B cell (primary cell): ENCODE measurements at regions not wholly inside any gene's neighbourhood (a gene's known extent, or its start where the extent isn't known, plus 50 kb on each side); places are given as distances from the start of the nearest gene placed in this dataset.

ENCODE experiments used
- ATAC-seq: fragments of 200-7000 bp; cut with Tn5 transposase; one replicate; pipeline ENCODE4 v1.10.0; 2021; ENCODE audit warnings: low read depth, mild to moderate bottlenecking, moderate number of reproducible peaks, moderate library complexity
- CTCF ChIA-PET: fragments of 350-600 bp; sonication (Branson Sonifier 250); formaldehyde crosslinking; loops from one replicate; lab custom pipeline; 2021; ENCODE audit warnings: antibody characterized with exemption, inconsistent platforms; lab: Charles Lee
- POLR2A ChIA-PET: fragments of 350-600 bp; sonication (Branson Sonifier 250); formaldehyde crosslinking; loops from one replicate; lab custom pipeline; 2021; ENCODE audit warnings: antibody characterized with exemption; lab: Charles Lee
- DNase-seq: peaks from one replicate; pipeline ENCODE4 v3.0.0; 2013
- H2AFZ ChIP-seq: 2 replicates; pipeline ENCODE4 v1.6.1; 2012; ENCODE audit warnings: mild to moderate bottlenecking, low read depth, low read length; ENCODE audit not compliant: insufficient read depth, poor library complexity, severe bottlenecking
- H3K27ac ChIP-seq, 2 donors: 1 replicate in 1 of 2; 2 replicates in 1 of 2; pipeline ENCODE4 v1.5.1; 2012 to 2013; ENCODE audit warnings: low read length in 2 of 2, mild to moderate bottlenecking in 2 of 2, moderate library complexity in 1 of 2
- H3K27me3 ChIP-seq, 4 experiments: fragments of 200-600 bp in 1 of 4; sonication (generic) in 1 of 4; replicated peaks in 1 of 4; 1 replicate in 2 of 4; 2 replicates in 2 of 4; pipeline versions ENCODE4 v1.6.1 to v1.7.0; 2013 to 2016; ENCODE audit warnings: low read length in 3 of 4, mild to moderate bottlenecking in 2 of 4, mixed read lengths in 1 of 4, moderate library complexity in 1 of 4; ENCODE audit not compliant: insufficient read depth in 4 of 4, control insufficient read depth in 3 of 4; ENCODE audit errors: control extremely low read depth in 1 of 4
- H3K36me3 ChIP-seq, 2 experiments: replicated peaks in 1 of 2; 1 replicate in 1 of 2; 2 replicates in 1 of 2; pipeline versions ENCODE4 v1.6.1 to v1.7.1; 2013; ENCODE audit warnings: low read length in 1 of 2; ENCODE audit not compliant: insufficient read depth in 2 of 2, control insufficient read depth in 1 of 2; ENCODE audit errors: control extremely low read depth in 1 of 2, extremely low read depth in 1 of 2
- H3K4me1 ChIP-seq, 2 donors: fragments of 200-600 bp in 1 of 2; sonication (generic) in 1 of 2; 1 replicate in 1 of 2; 2 replicates in 1 of 2; pipeline versions ENCODE4 v1.5.1 to v1.6.1; 2013 to 2017; ENCODE audit warnings: low read length in 2 of 2; ENCODE audit not compliant: control insufficient read depth in 2 of 2, insufficient read depth in 2 of 2
- H3K4me2 ChIP-seq: replicated peaks from 2 replicates; pipeline ENCODE3; 2012; ENCODE audit warnings: mild to moderate bottlenecking, low read depth, low read length; ENCODE audit not compliant: poor library complexity, severe bottlenecking
- H3K4me3 ChIP-seq, 5 experiments: fragments of 200-600 bp in 1 of 5; sonication (generic) in 1 of 5; 1 replicate in 3 of 5; 2 replicates in 2 of 5; pipeline versions ENCODE4 v1.5.1 to v1.7.0; 2011 to 2016; ENCODE audit warnings: low read length in 4 of 5, mild to moderate bottlenecking in 4 of 5, low read depth in 2 of 5, control low read depth in 1 of 5, moderate library complexity in 1 of 5; ENCODE audit not compliant: insufficient read depth in 1 of 5; ENCODE audit errors: control extremely low read depth in 1 of 5, extremely low read depth in 1 of 5
- H3K79me2 ChIP-seq: fragments of 200-600 bp; sonication (generic); one replicate; pipeline ENCODE4 v1.6.0; 2016; ENCODE audit warnings: low read length; ENCODE audit not compliant: control insufficient read depth, insufficient read depth
- H3K9ac ChIP-seq: fragments of 200-600 bp; sonication (generic); 2 replicates; pipeline ENCODE4 v1.6.1; 2017; ENCODE audit warnings: mild to moderate bottlenecking, low read length, moderate library complexity
- H3K9me3 ChIP-seq, 3 donors: one replicate each; pipeline versions ENCODE4 v1.6.1 to v1.7.1; 2013; ENCODE audit warnings: low read length in 2 of 3; ENCODE audit not compliant: control insufficient read depth in 2 of 3, insufficient read depth in 1 of 3; ENCODE audit errors: control extremely low read depth in 1 of 3
- H4K20me1 ChIP-seq: 2 replicates; pipeline ENCODE4 v1.6.0; 2012; ENCODE audit warnings: mild to moderate bottlenecking, low read length; ENCODE audit not compliant: insufficient read depth, control insufficient read depth, poor library complexity, severe bottlenecking
- H3K27ac Mint-ChIP-seq: one replicate; pipeline ENCODE4 v1.8.0; 2021; ENCODE audit warnings: mixed read lengths
- H3K27me3 Mint-ChIP-seq: one replicate; pipeline ENCODE4 v1.8.0; 2021; ENCODE audit warnings: mixed read lengths
- H3K4me1 Mint-ChIP-seq: one replicate; pipeline ENCODE4 v1.8.0; 2021; ENCODE audit warnings: mixed read lengths
- H3K4me3 Mint-ChIP-seq: one replicate; pipeline ENCODE4 v1.8.0; 2021; ENCODE audit warnings: mixed read lengths
- H3K9me3 Mint-ChIP-seq: one replicate; pipeline ENCODE4 v1.8.0; 2022; ENCODE audit warnings: mixed read lengths; ENCODE audit not compliant: insufficient read depth
- CTCF ChIP-seq: fragments of 200-600 bp; IDR thresholded peaks from one replicate; pipeline ENCODE4 v1.8.0; 2022; ENCODE audit warnings: antibody characterized with exemption, mild to moderate bottlenecking
- EZH2 ChIP-seq: IDR thresholded peaks from 2 replicates; pipeline ENCODE4 v1.6.1; 2012; ENCODE audit warnings: borderline replicate concordance, low read depth, mild to moderate bottlenecking, moderate library complexity, low read length; ENCODE audit not compliant: insufficient read depth, poor library complexity, severe bottlenecking
- WGBS: methylation state at CpG from one replicate; pipeline ENCODE4 v1.1.5; 2013; ENCODE audit warnings: missing lambda C conversion rate; ENCODE audit not compliant: insufficient coverage; 5-methylcytosine and 5-hydroxymethylcytosine counted together
- intact Hi-C: fragments of 100-400 bp; cut with micrococcal nuclease; formaldehyde crosslinking; loops from one replicate; pipeline ENCODE4 v1.10.0; 2022

GRCh38 chr14:39562175-39562574 lies 129.9 kb upstream of the FBXO33 start:
- H3K9me3 ChIP-seq, result peaks cover 2 to 9% (median 4%) of the 10 kb centered on the region in 3 donors

GRCh38 chr14:39558525-39558924 lies 126.3 kb upstream of the FBXO33 start:
- Histone ChIP-seq H3K9me3 (peaks cover 2 to 5% (median 4%) of the 10 kb centered on the region in 3 donors), H4K20me1 (no peaks in the 10 kb centered on the region), H3K79me2 (no peaks in the 10 kb centered on the region), H3K4me3 (no peak overlapping the region), H3K4me1 (no peaks in the 10 kb centered on the region), H3K27me3 (no peaks in the 10 kb centered on the region), H3K27ac (no peak overlapping the region), H3K36me3 (no peaks in the 10 kb centered on the region), H3K4me2 (no peak overlapping the region), H2AFZ (no peak overlapping the region), H3K9ac (no peak overlapping the region)
- DNase-seq (no peak), ATAC-seq (no peak)
- no peak overlapping the region for H3K4me3 Mint-ChIP-seq
- TF ChIP-seq CTCF (no peak), EZH2 (no peak)
- no peaks in the 10 kb centered on the region for H3K27me3 Mint-ChIP-seq
- peaks cover 22% of the 10 kb centered on the region for H3K9me3 Mint-ChIP-seq
- CTCF ChIA-PET, result no interaction called here
- no peaks in the 10 kb centered on the region for H3K4me1 Mint-ChIP-seq
- POLR2A ChIA-PET, result no interaction called here
- intact Hi-C loops, result no loop called here
- WGBS, result no CpG with 5 or more reads among the region's 1 CpG
- H3K27ac Mint-ChIP-seq, result no peak overlapping the region

More at GRCh38 chr14:39562175-39562574, 129.9 kb upstream of the FBXO33 start:
- peaks cover 14% of the 10 kb centered on the region for H3K9me3 Mint-ChIP-seq
- CTCF ChIA-PET, result no interaction called here
- TF ChIP-seq EZH2 (no peak), CTCF (no peak)
- Histone ChIP-seq H3K4me3 (no peak overlapping the region), H3K4me2 (no peak overlapping the region), H2AFZ (no peak overlapping the region), H3K4me1 (no peaks in the 10 kb centered on the region), H3K27me3 (no peaks in the 10 kb centered on the region), H3K79me2 (no peaks in the 10 kb centered on the region), H3K9ac (no peak overlapping the region), H3K27ac (no peak overlapping the region), H3K36me3 (no peaks in the 10 kb centered on the region), H4K20me1 (no peaks in the 10 kb centered on the region)
- DNase-seq (no peak), ATAC-seq (no peak)
- H3K27ac Mint-ChIP-seq, result no peak overlapping the region
- H3K4me3 Mint-ChIP-seq, result no peak overlapping the region
- POLR2A ChIA-PET, result no interaction called here
- no peaks in the 10 kb centered on the region for H3K4me1 Mint-ChIP-seq
- WGBS, result 100% methylated on average over 1 of the region's 2 CpGs
- intact Hi-C loops, result no loop called here
- no peaks in the 10 kb centered on the region for H3K27me3 Mint-ChIP-seq
